ENCODE measurements at regions not wholly inside any gene's neighbourhood (a gene's known extent, or its start where the extent isn't known, plus 50 kb on each side); places are given as distances from the start of the nearest gene placed in this dataset.

- TF ChIP-seq, protein P1, sequence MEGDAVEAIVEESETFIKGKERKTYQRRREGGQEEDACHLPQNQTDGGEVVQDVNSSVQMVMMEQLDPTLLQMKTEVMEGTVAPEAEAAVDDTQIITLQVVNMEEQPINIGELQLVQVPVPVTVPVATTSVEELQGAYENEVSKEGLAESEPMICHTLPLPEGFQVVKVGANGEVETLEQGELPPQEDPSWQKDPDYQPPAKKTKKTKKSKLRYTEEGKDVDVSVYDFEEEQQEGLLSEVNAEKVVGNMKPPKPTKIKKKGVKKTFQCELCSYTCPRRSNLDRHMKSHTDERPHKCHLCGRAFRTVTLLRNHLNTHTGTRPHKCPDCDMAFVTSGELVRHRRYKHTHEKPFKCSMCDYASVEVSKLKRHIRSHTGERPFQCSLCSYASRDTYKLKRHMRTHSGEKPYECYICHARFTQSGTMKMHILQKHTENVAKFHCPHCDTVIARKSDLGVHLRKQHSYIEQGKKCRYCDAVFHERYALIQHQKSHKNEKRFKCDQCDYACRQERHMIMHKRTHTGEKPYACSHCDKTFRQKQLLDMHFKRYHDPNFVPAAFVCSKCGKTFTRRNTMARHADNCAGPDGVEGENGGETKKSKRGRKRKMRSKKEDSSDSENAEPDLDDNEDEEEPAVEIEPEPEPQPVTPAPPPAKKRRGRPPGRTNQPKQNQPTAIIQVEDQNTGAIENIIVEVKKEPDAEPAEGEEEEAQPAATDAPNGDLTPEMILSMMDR (IDR thresholded peaks at IDR 0.05; ENCODE audit: insufficient read depth, low read length, poor library complexity, severe bottlenecking), result no peak
- no peak for TF ChIP-seq EZH2phosphoT487 (conservative IDR thresholded peaks at IDR 0.05; ENCODE audit: low read length)
These were observed 185.8 kb upstream of the DCBLD2 start for GRCh38 chr3:99087277-99087676.

All from SU-DHL-6 (cell line).